ENCODE measurements at regions not wholly inside any gene's neighbourhood (a gene's known extent, or its start where the extent isn't known, plus 50 kb on each side); places are given as distances from the start of the nearest gene placed in this dataset.
"Not testable (repeated sequence)": the region's sequence is repeated elsewhere in the genome, so short reads cannot be mapped to it uniquely, and the experiment has no call there.

DNA sequence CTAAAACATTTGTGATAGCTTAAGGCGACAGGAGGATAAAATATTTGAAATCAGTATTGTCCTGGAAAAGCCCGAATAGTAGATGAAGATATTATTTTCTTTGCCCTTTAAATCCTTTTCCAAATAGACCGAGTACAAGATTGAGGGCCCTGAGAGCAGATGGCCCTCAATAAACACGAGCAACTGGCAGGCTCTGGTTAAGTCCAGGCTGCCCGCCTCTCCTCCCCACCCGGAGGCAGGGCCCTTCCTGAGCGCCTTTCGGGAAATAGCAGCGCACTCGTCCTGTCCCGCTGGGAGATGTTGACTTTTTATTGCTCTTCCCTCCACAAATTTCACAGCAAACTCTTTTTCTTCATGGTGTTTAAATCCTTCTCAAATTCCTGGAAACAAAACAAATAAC lies 50.8 kb upstream of the MAX start:
- DNase-seq, result no peak

DNA sequence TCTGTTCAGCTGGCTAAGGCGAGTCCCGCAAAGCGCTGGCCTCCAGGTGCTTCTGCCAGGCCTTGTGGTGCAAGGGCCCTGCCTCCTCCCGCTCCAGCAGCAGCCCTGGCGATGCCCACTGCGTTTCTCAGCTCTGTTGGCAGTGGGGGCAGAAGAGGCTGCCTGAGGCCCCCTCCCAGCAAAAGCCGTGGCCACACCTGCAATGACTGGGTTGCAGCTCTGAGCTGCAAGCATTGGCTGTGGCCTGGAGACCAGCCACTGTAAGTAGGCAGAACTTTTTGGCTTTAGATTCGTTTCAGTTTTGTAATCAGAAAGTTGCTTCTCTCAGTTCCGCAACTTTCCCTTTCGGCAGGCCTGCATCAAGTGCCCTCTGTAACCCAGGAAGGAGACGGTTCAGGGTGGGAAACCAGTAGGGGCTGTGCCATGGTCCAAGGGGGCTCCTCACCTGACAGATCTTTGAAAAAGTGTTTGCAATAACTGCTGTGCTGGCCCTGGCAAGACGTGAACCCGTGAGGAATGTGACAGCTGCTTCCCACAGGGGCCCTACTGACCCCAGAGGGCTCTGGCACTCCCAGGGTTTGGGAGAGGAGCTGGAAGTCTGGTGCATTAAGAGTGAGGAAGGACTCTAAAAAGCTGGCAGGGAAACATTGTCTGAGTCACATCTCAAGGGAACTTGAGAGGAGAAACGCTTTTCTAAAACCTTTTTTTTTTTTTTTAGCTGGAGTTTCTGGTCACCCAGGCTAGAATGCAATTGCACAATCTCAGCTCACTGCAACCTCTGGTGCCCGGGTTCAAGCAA lies 54.5 kb upstream of the MAX start:
- no peak for DNase-seq

DNA sequence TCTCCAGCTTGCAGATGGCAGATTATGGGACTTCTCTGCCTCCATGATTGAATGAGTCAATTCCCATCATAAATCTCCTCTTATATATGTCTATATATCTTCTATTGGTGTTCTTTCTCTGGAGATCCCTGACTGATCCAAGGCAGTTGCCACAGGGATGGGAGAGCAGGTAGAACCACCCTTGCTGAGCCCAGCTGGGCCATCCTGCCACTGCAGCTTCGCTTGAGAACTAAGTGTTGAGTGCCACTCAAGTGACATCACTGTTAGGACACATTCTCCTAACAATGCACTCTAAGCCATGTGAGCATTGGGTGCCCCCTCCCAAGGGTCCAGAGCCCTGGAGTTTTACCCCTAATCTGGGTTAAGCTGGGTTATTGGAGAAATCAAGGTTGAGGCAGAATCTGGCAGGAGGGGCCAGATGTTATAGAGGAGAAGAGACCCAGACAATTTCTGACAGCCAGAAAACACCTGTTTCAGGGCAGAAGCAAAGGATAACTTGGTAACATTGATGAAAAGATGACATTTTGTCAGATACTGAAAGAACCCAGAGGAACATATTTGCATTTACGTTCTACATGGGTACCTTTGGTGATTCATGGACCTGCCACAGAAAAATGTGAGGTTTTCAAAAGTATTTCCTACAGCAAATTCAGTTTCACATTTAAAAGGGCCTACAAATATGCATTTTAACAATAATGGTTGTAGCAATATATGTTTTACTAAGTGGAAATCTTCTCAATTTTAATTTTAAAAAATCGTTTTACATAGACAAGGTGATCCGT lies 57.2 kb upstream of the MAX start:
- DNase-seq, result no peak

DNA sequence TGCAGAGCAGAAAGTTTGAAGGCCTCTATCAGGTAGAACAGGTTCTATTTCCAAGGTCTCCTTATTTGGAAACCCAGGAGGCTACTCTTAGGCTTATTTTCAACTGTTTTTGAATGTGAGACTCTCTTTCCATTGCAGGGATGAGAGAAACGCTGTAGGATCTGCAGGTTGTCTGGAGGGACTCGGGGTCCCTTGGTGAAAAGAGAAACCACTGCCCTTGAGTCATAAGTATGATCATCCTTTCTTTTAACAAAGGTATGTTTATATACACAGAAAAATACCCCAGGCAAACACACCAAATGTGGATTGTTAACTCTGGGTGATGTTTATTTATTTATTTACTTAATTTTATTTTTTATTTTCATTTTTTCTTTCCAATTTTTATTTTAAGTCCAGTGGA lies 57.8 kb upstream of the MAX start:
- no peak for DNase-seq

DNA sequence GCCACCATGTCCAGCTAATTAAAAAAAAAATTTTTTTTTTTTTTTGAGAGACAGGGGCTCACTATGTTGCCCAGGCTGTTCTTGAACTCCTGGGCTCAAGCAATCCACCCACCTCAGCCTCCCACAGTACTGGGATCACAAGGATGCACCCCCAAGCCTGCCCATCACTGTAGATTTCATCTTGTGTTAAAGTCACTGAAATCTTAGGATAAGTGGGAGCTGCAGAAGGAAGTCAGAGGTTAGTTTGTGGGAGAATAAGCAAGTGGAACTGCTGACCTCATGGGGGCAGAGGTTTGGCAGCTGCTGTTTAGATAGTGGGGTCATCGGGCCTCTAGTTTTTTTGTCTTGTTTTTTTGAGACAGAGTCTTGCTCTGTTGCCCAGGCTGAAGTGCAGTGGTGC lies 59.7 kb upstream of the MAX start:
- DNase-seq, result no peak

DNA sequence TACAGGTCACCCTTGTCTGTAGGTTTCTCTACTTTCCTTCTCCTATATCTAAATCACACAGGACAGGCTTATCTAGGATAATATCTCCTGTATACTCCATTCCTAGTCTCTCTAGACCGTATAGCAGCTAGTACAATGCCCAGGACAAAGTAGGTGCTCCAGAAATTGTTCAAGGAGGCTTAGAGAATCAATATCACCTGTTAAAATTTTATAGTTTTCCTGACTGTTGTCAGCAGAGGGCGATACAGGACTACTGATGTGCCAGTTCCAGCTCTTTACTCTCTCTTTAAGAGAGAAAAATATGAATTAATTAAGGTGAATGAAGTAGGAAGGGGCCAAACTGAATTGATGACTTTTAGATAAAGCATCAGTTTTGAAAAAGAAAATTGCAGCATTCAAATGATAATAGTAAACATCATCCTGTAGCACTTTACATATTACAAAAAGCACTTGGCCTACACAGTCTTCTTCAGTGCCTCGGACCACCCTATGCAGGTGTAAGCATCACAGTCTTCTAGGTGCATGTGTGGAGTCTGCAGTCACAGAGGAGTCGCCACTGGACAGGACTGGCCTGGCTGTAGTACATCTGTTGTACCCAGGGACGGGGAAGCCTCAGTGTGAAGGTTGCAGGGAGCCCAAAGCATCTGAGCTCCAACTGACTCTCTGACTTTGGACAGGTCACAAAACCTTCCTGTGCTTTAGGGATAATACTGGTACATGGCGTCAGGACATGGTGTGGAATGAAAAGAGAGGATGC lies 61.9 kb upstream of the MAX start:
- DNase-seq, result peak in 1 of 2 donors; percentile 65

DNA sequence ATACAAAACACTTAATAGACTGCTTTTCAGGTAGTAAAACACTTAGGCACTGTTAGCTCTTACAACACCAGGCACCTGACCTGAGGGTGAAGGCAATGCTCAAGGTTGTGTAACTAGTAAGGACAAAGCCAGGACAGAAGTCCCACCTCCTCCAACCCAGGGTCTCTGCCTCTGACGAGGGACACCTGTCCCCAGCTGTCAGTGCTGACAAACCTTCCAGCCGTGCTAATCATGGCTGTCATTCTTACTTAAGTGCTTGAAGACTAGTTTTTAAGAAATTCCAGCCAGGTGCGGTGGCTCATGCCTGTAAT lies 62.5 kb upstream of the MAX start:
- DNase-seq, result no peak

DNA sequence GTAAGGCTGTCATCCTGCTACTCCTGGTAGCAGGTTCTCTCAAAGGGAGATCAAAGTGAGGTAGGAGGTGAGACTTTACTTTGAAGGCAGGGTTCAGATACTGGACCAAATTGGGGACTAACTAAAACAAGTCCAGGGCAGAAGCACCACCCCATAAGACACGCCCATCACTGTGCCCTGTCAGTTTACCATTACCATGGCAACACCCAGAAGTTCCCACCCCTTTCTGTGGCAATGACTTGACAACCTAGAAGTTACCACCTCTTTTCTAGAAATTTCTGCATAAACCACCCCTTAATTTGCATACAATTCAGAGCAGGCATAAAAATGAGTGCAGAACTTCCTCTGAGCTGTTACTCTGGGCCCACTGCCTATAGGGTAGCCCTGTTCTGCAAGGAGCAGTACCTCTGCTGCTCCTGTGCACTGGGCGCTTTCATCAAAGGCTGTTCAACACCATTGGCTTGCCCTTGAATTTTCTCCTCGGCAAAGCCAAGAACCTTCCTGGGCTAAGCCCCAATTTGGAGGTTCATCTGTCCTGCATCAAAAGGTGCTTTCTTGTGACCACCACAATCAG lies 64.8 kb upstream of the MAX start:
- DNase-seq, result peak; percentile 30 to 58

DNA sequence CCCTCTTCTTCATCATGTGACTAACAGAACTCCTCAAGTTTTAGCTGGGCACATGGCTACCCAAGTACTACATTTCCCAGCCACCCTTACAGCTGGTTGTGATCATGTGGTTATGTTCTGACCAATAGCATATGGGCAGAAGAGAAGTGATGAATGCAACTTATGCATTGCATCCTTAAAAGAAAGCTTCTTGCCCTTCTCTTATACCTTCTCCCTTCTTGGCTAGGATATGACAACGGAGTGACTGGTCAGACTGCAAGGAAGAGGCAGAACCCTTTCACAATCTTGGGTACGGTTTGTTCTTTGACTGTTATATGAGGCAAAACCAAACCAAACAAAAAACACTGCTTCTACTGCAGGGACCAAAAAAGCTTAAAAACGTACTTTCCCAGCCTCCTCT lies 66.5 kb upstream of the MAX start:
- no peak for DNase-seq

DNA sequence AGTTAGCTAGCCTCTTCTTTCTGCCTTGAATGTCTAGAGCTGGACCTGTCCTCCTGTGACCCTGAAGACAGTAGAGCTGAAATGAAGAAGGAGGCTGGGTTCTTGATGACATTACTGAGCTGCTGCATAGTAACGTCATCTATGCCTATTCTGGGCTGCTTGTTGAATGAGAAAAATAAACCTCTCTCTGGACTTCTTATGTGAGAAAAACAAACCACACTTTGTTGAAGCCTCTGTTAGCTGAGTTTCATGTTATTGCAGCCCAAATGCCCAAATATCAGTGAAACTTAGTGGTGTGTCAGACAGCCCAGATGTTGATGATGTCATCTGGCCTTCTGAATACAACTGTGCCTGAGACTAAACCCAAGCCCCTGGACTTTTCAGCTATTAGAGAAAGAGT lies 67.0 kb upstream of the MAX start:
- no peak for DNase-seq

DNA sequence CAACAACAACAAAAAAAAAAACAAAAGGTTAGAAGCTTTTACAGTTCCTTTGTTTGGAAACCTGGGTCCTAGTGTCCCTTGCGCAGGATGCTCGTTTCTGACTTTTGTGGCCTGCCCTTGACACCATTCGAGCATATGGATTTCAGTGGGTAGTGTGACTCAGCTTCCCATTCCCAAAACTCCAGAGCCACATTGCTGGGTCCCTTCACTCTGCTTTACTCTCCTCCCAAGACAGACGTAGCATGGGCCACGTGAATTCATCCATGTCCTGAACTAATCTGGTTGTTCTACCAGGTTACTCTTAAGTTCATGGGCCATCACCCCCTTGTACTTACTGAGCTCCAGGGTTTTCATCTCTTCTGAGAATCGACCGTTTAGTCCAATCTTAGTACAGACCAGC lies 68.0 kb upstream of the MAX start:
- no peak for DNase-seq

DNA sequence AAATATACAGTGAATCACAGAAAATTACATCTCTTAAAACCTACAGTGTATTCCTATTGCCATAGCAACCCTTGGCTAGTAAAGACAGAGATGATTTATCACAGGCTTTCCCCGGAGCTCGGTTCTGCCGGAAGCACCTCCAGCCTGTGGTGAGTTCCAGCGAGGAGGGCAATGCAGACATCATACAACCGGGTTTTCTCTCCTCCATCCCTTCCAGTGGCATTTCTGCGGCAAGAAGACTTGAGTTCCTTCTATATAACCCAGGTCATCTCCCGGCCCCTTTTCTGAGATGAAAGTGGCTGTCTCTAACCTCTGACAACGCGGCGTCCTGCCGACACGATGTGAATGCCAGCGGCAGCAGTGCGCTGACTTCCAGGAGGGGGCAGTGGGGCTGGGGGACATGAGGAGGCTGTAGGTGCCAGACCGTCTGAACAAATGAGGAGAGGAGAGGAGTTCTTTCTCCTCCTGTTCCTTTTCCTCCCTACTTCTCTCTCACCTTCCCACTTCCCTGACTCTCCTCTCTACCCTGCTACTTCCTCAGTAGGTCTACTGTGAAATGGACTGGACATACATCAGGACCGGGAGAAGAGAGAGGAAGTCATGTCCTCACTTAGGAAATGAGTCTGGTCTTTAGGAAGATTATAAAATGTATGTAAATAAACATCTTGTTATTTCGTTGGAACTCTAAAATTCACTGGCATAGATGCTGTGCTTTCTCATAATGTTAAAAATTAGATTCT lies 68.6 kb upstream of the MAX start:
- peak; percentile 44 to 52 for DNase-seq

DNA sequence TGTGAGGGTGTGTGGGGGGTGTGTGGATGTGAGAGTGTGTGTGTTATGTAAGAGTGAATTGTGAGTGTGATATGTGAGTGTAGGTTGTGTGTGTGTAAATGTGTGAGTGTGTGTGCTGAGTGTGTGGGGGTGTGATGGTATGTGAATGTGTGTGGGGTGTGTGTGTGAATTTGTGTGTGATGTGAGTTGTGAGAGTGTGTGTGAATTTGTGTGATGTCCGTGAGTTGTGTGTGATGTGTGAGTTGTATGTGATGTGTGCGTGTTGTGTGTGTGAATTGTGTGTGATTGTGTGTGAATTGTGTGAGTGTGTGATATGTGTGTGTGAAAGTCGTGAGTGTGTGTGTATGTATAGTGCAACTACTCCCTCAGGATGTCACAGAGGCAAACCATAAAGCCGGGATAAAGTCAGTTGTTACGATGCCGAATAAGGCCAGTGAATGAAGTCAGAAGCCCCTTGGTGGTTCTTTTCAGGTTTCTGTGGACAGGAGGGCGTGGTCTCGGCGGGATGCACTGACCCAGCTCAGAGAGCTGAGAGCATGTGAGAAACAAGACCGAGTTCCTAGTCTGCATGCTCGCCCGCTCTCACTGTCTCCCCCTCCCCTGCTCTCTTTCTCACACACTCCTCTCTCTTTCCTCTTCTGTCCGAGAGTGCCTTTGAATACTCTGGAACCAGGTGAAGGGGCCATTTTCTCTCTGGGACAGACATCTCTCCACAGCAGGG lies 71.8 kb upstream of the MAX start:
- DNase-seq, result no peak

DNA sequence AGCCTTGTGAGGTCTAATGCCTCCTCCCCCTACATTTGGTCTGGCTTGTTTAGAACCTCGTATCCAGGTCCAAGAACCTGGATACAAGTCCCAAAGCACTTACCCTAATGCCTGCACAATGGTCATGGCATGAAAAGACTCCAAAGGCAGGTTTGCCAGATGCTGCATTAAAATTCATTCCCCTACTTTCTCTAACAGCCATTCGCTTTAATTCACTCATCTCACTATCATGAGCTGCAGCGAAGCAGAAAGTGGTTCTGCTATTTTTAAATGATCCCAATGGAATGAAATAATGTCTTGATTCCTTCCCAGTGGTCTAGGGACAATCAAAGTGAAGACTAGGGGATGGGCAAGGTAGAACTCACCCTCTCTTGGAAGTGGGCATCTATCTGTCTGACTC lies 72.5 kb upstream of the MAX start:
- no peak for DNase-seq

DNA sequence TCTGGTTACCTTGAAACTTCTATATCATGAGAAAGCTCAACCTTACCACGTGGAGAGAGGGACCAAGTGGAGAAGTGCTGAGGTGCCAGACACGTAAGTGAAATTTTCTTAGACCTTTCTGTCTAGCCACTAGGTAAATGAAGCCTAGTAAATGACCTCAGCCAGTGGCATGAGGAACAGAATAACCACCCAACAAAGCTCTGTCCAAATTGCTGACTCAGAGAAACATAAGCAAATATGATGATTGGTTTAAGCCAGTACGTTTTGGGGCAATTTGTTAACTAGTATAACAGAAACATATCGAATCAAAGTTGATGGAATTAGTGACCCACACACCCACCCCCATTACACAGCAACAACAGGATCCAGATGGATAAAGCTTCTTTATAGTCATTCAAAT lies 75.2 kb upstream of the MAX start:
- no peak for DNase-seq

DNA sequence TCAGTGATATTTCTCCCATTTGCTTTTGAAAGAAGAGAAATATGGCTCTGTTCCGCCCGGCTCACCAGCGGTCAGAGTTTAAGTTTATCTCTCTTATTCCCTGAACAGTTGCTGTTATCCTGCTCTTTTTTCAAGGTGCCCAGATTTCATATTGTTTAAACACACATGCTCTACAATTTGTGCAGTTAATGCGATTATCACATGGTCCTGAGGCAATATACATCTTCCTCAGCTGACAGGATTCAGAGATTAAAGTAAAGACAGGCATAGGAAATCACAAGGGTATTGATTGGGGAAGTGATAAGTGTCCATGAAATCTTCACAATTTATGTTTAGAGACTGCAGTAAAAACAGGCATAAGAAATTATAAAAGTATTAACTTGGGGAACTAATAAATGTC lies 76.9 kb upstream of the MAX start:
- not testable (repeated sequence) for DNase-seq

DNA sequence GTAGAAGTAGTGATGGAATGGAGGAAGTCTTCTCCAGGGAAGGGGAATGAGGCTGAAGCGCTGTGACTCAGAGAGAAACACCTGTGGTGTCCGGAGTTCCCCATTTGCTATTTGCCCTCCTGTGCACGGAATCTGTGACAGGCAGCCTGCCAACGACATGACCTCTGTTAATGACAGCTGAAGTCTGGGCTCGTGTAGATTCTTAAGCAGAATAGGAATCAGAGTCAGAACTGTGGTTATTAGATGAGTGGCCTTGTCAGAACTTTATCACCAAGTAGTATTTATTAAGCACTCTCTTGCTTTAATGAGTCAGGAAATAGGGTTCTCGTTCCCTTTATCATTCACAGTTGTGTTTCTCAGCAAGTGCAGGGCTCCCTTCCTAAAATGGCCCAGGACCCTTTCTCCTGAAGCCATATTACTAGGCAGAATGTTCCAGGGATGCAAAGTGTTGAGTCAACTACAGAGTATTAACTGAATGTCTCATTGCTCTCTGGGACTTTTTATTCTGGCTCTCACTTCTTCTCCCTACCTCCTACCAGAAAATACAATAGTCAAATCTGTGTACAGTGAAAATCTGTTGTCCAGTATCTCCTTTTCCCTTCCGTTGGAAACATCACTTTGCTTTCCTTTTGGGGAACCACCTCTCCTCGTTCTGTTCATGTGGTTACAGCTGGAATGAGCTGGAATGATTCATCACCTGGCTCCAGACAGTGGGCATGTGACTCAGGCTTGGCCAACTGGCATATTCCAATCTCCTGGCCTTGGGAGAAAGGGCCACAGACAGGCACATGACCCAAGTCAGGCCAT lies 77.8 kb upstream of the MAX start:
- DNase-seq, result peak; percentile 14 to 31

DNA sequence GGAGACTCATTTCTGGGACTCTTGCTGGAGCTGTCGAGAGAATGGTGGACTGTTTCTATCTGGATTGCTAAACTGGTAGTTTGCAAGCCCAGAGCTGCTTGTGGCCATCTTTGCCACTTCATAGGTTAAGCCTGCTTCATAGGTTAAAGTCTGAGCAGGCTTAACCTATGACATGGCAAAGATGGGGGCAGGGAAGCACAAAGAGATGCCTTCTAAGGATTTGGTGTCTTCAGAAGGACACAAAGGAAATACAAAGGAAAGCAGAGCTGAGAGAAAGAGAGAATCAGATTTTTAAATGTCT lies 78.4 kb upstream of the MAX start:
- DNase-seq, result no peak

DNA sequence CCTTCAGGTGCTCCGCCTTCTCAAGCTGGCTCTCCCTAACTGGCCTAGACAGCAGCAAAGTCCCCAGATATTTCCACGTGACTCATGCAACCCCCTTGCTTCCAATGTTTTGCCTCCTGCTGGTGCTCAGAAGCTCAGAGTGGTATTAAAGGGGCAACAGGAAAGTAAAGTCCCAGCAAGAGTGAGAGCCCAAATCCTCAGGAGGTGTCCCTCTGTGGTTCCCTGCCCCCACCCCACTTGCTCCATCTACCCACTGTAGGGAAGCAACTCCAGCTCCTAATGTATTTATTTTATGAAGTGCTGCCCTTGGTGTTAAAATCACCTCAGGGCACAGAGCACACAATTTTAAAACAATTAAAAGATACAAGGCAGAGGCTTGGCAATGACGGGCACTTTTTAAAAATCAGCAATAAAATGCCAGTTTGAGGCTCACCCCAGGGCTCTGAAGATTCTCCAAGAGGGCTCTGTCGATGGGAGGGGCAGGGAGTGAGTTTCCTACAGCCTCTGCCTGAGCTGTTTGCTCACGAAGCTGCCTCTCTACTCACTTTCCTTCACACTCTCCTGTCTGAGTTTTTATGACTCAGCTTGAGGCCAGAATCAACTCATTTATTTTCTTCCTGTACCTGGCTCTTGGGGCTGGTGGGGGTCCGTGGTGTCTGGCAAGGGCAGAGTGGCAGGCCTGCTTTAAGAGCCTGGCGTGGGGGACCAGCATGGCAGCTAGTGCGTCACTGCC lies 81.9 kb upstream of the MAX start:
- DNase-seq, result no peak

DNA sequence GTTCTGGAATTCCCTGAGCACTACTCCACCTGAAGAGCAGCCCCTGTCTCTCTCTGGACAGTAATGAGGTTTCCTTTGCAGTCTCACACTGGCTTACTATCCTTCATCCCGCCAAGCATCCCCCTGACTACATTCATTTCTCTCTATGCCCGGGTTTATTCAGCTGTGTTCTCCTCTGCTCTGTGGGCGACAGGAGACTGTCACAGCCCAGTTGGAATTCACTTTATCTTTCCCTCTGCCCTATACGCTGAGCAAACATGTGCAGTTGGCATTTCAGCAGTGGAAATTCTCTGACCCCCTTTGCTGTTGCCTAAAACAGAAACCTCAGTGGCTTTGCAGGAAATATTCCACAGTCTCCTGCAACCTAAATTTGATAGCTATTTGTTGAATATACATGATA lies 83.5 kb upstream of the MAX start:
- DNase-seq, result no peak

DNA sequence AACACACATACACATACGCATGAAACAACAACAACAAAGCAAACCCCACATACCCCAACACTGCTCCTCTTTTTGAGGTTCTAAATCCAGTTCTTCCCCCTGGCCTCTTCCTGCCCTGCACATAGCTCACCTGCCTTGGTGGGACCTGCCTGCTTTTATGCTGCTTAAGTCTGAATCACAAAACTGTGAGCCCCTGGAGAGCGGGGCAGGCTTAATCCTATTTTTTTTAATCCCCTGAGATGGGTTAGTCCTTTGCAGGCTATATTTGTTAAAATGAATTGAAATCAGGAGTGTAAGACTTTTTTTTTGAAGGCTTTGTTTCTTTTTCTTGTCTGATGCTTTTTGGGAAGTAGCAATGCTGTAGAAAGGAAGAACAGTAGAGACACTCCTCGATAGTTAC lies 84.6 kb upstream of the MAX start:
- DNase-seq, result no peak

All from CD4-positive, alpha-beta T cell treated with Interleukin-1 beta for 1 hour (primary cell).